Mesothelial cell of epicardium (in vitro differentiated cells): ENCODE measurements at regions not wholly inside any gene's neighbourhood (a gene's known extent, or its start where the extent isn't known, plus 50 kb on each side); places are given as distances from the start of the nearest gene placed in this dataset.

ENCODE experiments used
- DNase-seq, 2 experiments: peaks; one replicate each; pipeline ENCODE4 v3.0.0; 2021; ENCODE audit warnings: low spot score in 2 of 2; ENCODE audit not compliant: unreplicated experiment in 2 of 2
- H3K27ac Mint-ChIP-seq: 2 replicates; pipeline ENCODE4 v1.8.0; 2021; ENCODE audit warnings: mixed read lengths
- H3K27me3 Mint-ChIP-seq: 2 replicates; pipeline ENCODE4 v1.8.0; 2021; ENCODE audit warnings: low read depth, mixed read lengths
- H3K36me3 Mint-ChIP-seq: 2 replicates; pipeline ENCODE4 v1.8.0; 2021; ENCODE audit warnings: mixed read lengths
- H3K4me1 Mint-ChIP-seq: 2 replicates; pipeline ENCODE4 v1.8.0; 2021; ENCODE audit warnings: mixed read lengths
- H3K4me3 Mint-ChIP-seq: 2 replicates; pipeline ENCODE4 v1.8.0; 2021; ENCODE audit warnings: mild to moderate bottlenecking, moderate library complexity, mixed read lengths
- H3K9me3 Mint-ChIP-seq: 2 replicates; pipeline ENCODE4 v1.8.0; 2021; ENCODE audit warnings: mixed read lengths
- TF ChIP-seq, protein P1 (sequence below): fragments of 200-600 bp; sonication (generic); IDR thresholded peaks from one replicate; pipeline ENCODE4 v1.5.0; 2021; ENCODE audit warnings: antibody characterized with exemption; ENCODE audit not compliant: unreplicated experiment

DNA sequence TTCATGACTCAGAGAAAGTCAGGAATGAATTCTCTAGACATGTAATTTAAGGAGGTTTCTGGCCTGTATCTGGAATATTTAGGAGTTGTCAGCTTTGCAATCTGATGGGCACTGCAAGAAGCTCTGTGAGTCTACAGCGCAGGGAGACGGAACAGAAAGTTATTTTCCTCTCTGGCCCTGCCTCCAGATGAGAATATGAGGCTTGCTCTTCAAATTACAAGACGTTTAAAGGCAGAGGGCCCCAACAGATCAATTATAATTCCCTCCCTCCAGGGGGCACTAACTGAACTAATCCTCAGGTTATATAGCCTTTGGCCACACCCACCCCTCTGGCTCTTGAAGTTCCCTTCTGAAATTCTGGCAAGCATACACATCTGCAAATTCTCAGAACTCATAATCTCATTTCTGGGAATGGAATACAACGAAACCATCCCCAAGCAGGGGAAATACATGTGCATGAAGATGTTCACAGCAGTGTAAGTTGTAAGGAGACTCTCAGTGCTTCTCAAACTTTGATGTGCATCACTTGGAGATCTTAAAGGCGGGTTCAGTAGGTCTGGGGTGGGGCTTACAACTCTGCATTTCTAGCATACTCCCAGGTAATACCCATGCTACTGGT, 307.6 kb downstream of the CWC27 start:
- Mint-ChIP-seq H3K4me1 (peaks cover 67% of the 10 kb centered on the region), H3K27me3 (no peaks in the 10 kb centered on the region), H3K36me3 (no peaks in the 10 kb centered on the region), H3K9me3 (no peaks in the 10 kb centered on the region), H3K4me3 (no peak overlapping the region), H3K27ac (peak overlapping the region; percentile 63)
- no peak for DNase-seq
- TF ChIP-seq, protein P1, sequence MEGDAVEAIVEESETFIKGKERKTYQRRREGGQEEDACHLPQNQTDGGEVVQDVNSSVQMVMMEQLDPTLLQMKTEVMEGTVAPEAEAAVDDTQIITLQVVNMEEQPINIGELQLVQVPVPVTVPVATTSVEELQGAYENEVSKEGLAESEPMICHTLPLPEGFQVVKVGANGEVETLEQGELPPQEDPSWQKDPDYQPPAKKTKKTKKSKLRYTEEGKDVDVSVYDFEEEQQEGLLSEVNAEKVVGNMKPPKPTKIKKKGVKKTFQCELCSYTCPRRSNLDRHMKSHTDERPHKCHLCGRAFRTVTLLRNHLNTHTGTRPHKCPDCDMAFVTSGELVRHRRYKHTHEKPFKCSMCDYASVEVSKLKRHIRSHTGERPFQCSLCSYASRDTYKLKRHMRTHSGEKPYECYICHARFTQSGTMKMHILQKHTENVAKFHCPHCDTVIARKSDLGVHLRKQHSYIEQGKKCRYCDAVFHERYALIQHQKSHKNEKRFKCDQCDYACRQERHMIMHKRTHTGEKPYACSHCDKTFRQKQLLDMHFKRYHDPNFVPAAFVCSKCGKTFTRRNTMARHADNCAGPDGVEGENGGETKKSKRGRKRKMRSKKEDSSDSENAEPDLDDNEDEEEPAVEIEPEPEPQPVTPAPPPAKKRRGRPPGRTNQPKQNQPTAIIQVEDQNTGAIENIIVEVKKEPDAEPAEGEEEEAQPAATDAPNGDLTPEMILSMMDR = no peak

DNA sequence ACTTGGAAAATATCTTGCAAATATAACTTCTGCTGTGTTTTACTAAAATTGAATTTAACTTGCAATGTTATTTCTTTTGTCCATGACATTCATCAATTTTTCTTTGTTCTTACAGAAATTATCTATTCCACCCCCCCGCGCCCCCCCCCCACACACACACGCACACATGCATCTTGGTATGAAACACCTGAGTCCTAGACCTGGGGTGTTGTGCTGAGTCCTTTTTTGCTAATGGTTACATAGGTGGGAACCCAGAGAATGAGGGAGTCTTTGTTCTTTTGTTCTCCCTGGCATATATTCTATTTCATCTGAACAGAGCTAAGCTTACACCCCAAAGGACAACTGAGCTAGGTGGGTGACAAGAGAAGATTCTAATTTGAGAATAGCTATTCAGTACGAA, 308.9 kb downstream of the CWC27 start:
- Mint-ChIP-seq H3K36me3 (no peaks in the 10 kb centered on the region), H3K4me3 (no peak overlapping the region), H3K9me3 (no peaks in the 10 kb centered on the region), H3K27ac (peak overlapping the region; percentile 66), H3K27me3 (no peaks in the 10 kb centered on the region), H3K4me1 (peaks cover 62% of the 10 kb centered on the region)
- TF ChIP-seq, protein P1 = no peak
- no peak for DNase-seq

DNA sequence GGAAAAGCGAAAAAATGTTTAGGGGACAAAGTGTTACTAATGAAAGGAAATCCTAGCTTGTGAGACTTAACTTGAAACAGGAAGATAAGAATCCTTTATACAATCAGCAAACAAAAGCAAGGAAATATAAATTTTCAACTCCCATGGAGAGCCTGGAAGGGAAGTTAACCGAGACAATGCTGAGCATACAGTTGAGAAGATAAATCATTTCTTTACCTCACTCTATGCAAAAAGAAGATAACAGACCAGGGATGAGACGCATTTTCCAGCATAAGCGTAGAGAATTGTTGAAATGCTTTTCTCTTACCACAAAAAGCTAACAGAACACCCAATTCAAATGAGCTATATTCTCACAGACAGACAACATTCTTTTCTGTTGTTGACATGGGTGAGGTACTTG, 309.6 kb downstream of the CWC27 start:
- Mint-ChIP-seq H3K4me3 (no peak overlapping the region), H3K36me3 (no peaks in the 10 kb centered on the region), H3K27me3 (no peaks in the 10 kb centered on the region), H3K4me1 (peaks cover 55% of the 10 kb centered on the region), H3K27ac (peak overlapping the region; percentile 66), H3K9me3 (no peaks in the 10 kb centered on the region)
- no peak for DNase-seq
- TF ChIP-seq, protein P1 = no peak

DNA sequence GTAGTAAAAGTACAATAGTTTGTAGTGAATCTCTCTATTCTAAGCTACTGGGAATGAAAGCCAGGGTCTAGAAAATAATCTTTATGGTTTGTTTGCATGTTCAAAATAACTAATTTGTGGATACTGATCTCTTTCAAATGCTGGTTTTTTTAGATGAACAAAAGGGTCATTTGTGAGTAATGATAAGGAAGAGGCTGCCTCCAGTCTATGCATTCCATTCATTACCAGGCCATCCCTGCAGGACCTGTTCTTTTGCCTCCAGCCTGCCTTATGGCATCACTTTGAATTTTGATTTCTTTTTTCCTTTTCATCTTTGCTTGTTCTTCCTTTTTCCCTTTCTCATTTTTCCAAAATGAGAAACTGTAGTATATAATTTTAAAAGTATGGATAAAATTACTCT, 312.3 kb downstream of the CWC27 start:
- H3K27me3 Mint-ChIP-seq = no peaks in the 10 kb centered on the region
- TF ChIP-seq, protein P1 = no peak
- peaks cover 43% of the 10 kb centered on the region for H3K4me1 Mint-ChIP-seq
- no peaks in the 10 kb centered on the region for H3K36me3 Mint-ChIP-seq
- H3K4me3 Mint-ChIP-seq = no peak overlapping the region
- H3K9me3 Mint-ChIP-seq = no peaks in the 10 kb centered on the region
- no peak for DNase-seq
- H3K27ac Mint-ChIP-seq = no peak overlapping the region

DNA sequence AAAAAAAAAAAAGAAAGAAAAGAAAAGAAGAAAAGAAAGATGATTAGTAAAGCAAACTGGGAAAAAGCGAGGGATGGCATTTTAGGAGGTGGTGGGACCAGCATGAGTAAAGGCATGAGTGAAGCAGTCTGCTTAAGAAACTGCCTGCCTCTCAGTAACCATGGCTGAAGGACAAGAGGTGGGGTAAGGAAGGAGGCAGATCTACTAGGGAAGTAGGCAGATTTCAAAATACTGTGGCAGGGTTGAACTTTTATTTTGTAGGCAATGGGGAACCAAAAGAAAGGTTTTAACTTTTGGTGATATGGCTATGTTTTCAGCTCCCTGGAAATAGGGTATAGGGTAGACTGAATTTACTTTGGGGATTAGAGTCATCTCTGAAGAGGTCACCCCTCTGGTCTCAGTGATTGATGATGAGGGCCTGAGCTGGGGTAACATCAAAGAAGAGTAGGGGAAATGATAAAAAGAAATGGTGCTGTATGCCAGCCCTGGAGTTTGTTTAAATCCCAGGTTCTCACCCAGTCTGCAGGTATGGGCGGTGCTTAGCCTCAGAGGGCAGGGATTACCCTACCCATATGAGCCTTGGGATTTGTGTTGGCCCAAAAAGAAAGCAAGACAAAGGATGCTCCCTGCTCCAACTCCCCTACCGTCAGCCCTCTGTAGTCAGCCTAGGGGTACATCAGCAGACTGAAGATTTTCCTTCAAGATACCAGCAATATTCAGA, 316.2 kb downstream of the CWC27 start:
- Mint-ChIP-seq H3K4me3 (no peak overlapping the region), H3K9me3 (peaks cover 2% of the 10 kb centered on the region), H3K36me3 (no peaks in the 10 kb centered on the region), H3K4me1 (peaks cover 13% of the 10 kb centered on the region), H3K27me3 (no peaks in the 10 kb centered on the region), H3K27ac (no peak overlapping the region)
- DNase-seq = no peak
- TF ChIP-seq, protein P1 = no peak
